Astrocyte of the spinal cord (primary cell): ENCODE measurements at regions not wholly inside any gene's neighbourhood (a gene's known extent, or its start where the extent isn't known, plus 50 kb on each side); places are given as distances from the start of the nearest gene placed in this dataset.

Source experiments
- DNase-seq: peaks from one replicate; pipeline ENCODE4 v3.0.0; 2011; ENCODE audit warnings: low read depth, low spot score
- H3K4me3 ChIP-seq: 2 replicates; pipeline ENCODE4 v1.5.1; 2011; ENCODE audit warnings: low read depth, mild to moderate bottlenecking, low read length, moderate library complexity
- in situ Hi-C: cut with HindIII; loops from 2 replicates; pipeline ENCODE4 v1.10.0; 2017; ENCODE audit warnings: low sequenced_read_pairs
- TF ChIP-seq, protein P1 (sequence below): IDR thresholded peaks from 2 replicates; pipeline ENCODE4 v1.5.1; 2012; ENCODE audit warnings: low read depth, mild to moderate bottlenecking, low read length, inconsistent platforms

DNA sequence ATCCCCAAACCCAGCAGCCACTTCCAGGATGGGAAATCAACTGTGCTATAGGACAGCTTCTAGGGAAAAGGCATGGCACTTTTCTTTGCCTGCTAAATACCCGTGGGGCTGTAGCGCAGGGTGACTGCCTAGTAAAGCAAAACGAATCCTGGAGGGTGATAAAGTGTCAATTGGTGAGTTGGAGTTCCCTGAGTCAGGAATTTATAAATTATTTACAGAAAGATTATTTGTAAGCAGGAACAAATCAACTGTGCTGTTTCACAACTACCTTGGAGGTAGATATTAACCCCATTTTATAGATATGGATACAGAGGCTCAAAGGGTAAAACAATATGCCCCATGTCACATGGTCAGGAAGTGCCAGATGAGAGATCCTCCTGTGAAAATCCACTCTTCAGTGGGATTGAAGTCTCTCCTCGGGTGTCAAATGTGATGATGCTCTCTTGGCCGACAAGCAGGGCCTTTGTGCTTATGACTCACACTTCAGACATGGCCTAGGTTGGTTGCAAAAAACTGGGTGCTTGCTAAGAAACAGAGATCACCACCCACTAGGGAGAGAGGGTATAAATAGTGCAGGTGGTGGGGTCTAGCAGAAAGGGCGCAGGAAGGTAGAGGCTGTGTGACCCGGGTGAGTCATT lies 383.2 kb upstream of the ZMIZ1 start:
- H3K4me3 ChIP-seq: no peak overlapping the region
- peak; percentile 13 for DNase-seq
- in situ Hi-C loops: no loop called here
- TF ChIP-seq, protein P1, sequence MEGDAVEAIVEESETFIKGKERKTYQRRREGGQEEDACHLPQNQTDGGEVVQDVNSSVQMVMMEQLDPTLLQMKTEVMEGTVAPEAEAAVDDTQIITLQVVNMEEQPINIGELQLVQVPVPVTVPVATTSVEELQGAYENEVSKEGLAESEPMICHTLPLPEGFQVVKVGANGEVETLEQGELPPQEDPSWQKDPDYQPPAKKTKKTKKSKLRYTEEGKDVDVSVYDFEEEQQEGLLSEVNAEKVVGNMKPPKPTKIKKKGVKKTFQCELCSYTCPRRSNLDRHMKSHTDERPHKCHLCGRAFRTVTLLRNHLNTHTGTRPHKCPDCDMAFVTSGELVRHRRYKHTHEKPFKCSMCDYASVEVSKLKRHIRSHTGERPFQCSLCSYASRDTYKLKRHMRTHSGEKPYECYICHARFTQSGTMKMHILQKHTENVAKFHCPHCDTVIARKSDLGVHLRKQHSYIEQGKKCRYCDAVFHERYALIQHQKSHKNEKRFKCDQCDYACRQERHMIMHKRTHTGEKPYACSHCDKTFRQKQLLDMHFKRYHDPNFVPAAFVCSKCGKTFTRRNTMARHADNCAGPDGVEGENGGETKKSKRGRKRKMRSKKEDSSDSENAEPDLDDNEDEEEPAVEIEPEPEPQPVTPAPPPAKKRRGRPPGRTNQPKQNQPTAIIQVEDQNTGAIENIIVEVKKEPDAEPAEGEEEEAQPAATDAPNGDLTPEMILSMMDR: no peak

DNA sequence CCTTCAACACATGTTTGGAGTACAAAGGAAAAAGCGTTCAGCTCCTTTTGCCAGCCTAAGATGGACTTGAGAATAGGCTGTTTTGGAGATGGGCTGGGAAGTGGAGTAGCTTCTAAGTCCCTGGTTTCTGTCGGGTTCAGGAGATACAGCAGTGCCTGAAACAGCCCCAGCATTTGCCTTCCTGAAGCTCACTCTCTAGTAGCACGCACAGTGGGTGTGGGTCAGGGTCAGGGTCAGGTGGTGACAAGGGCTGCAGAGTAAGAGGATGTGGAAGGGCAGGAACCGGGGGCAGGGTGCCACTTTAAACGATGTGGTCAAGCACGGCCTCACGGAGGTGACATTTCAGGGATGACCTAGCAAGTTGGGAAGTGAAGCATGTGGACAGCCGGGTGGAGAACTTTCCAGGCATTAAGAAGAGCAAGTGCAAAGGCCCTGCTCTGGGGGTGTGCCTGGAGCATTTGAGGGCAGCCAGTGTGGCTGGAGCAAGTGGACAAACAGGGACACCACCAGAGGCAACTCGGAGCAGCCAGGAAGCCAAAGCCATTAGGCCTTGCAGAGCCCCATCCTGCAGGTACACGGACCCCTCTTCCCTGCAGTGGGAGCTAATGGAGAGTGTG lies 382.2 kb upstream of the ZMIZ1 start:
- in situ Hi-C loops: no loop called here
- TF ChIP-seq, protein P1: no peak
- no peak for DNase-seq
- H3K4me3 ChIP-seq: no peak overlapping the region

DNA sequence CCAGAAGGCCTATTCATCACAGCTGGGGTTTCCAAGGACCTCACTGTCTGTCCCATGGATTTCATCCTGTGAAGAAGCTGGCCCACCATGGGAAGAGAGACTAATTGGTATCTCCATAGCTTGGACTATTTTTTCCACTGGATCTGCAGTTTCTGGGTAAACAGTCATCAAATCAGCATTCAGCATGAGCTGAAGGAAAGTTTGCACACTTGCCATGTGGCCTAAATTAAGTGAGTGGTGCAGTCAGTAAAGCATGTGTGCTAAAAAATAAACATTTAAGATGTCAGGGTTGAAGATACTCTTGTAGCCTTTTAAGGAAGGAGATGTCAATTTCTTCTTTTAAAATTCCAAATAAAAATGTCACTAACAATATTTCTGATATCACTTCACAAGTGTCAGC lies 381.1 kb upstream of the ZMIZ1 start:
- TF ChIP-seq, protein P1: no peak
- no peak overlapping the region for H3K4me3 ChIP-seq
- no peak for DNase-seq
- in situ Hi-C loops: no loop called here

DNA sequence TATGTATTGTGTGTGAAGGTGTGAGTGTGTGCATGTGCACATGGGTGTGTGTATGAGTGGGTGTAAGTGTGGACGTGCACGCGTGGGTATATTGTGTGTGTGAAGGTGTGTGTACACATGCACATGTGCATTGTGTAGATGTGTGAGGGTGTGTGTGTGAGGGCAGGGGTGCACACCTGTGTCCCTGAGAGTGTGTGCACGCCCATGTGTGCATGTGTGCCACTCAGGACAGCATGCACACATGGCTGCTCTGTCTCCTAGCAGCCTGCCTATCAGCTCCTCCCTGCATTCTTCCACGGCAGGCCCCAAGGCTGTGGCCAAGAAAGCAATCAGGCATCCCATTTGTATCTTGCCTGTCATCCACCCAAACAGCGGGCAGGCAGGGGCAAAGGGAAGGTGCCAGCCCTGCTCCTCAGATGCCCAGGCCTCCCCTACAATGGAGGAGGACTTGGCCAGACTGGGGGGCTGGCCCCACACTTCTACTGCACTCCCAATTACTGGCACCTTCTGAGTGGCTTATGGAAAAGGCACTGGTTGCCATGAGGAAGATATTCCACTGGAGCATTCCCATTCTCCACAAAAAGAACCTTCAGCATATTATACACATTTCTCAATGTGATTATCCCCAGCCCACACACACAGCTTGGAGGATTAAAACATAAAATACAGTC lies 380.4 kb upstream of the ZMIZ1 start:
- TF ChIP-seq, protein P1: no peak
- no peak for DNase-seq
- in situ Hi-C loops: no loop called here
- H3K4me3 ChIP-seq: no peak overlapping the region

DNA sequence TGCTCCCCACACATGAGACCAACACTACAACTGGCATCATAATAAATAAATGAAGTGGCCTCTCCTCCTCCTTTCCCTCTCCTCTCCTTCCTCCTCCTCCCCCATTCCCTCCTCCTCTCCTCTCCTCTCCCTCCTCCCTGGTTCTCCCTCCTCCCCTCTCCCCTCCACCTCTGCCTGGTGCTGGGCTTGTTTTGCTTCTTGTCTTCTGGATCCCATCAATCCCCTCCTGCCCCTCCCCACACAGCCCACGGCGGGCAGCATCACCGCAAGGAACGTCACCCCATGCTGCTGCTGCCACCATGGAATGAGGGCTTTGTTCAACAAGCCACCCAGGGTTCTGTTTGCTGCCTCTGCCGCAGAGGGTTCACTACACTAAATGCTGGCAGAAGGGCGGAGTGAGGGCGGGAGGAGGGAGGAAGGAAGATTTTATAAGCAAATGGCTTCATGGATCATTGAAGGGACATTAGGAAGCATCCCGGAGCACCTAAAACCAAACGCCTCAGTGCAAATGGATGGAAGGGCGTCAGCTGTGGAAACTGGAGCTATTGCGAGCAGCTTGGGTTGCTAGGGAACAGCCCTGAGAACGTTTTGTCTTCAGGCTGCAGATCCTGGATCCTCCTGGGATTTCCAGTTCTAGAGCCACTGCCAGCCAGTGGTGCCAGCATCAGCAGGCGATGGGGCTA lies 379.7 kb upstream of the ZMIZ1 start:
- H3K4me3 ChIP-seq: no peak overlapping the region
- TF ChIP-seq, protein P1: no peak
- DNase-seq: peak; percentile 8
- in situ Hi-C loops: no loop called here

DNA sequence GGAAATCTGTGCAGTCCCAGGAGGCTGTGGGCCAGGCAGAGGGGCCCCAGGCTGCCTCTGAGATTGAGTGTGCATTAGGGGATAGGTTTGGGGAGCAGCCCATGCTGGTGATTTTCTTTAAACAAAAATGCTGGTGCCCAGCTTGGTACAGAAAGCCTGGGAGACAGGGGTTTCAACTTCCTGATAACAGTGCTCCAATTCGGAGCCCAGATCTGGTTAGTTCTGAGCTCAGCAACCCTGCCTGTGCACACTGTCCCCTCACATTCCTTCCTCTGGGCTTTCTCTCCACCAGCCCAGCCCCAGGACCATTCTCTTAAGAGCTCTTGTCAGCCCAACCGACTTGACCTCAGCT lies 379.2 kb upstream of the ZMIZ1 start:
- in situ Hi-C loops: no loop called here
- no peak overlapping the region for H3K4me3 ChIP-seq
- DNase-seq: no peak
- TF ChIP-seq, protein P1: no peak
